KMS-11 (cell line): ENCODE measurements at regions not wholly inside any gene's neighbourhood (a gene's known extent, or its start where the extent isn't known, plus 50 kb on each side); places are given as distances from the start of the nearest gene placed in this dataset.

Source experiments
- H2AFZ ChIP-seq: fragments of 200-600 bp; sonication (generic); 2 replicates; pipeline ENCODE4 v1.6.1; 2016; ENCODE audit warnings: antibody characterized with exemption, mixed run types, low read depth
- H3K27ac ChIP-seq: fragments of 200-600 bp; sonication (generic); 2 replicates; pipeline ENCODE4 v1.6.1; 2016; ENCODE audit warnings: mild to moderate bottlenecking, mixed run types
- H3K27me3 ChIP-seq: fragments of 200-600 bp; sonication (generic); 2 replicates; pipeline ENCODE4 v1.6.1; 2017; ENCODE audit warnings: mild to moderate bottlenecking, low read depth, mixed run types, moderate library complexity; ENCODE audit not compliant: insufficient read depth
- H3K36me3 ChIP-seq: fragments of 200-600 bp; sonication (generic); 2 replicates; pipeline ENCODE4 v1.6.1; 2017; ENCODE audit warnings: mild to moderate bottlenecking, mixed run types; ENCODE audit not compliant: insufficient read depth
- H3K4me1 ChIP-seq: fragments of 200-600 bp; sonication (generic); 2 replicates; pipeline ENCODE4 v1.6.1; 2016; ENCODE audit warnings: mild to moderate bottlenecking, low read depth, mixed run types; ENCODE audit not compliant: poor library complexity, severe bottlenecking
- H3K4me2 ChIP-seq: fragments of 200-600 bp; sonication (generic); 2 replicates; pipeline ENCODE4 v1.7.0; 2016; ENCODE audit warnings: mild to moderate bottlenecking, mixed run types
- H3K4me3 ChIP-seq: fragments of 200-600 bp; sonication (generic); IDR thresholded peaks from 2 replicates; pipeline ENCODE4 v1.6.1; 2017; ENCODE audit warnings: low read depth, low read length, mixed read lengths; ENCODE audit not compliant: insufficient read depth
- H3K79me2 ChIP-seq: fragments of 200-600 bp; sonication (generic); 2 replicates; pipeline ENCODE4 v1.6.1; 2016; ENCODE audit warnings: low read depth, mixed run types; ENCODE audit not compliant: insufficient read depth
- H3K9ac ChIP-seq: fragments of 200-600 bp; sonication (generic); 2 replicates; pipeline ENCODE4 v1.6.1; 2016; ENCODE audit warnings: mild to moderate bottlenecking, mixed run types
- H4K20me1 ChIP-seq: fragments of 200-600 bp; sonication (generic); 2 replicates; pipeline ENCODE4 v1.6.1; 2016; ENCODE audit warnings: mild to moderate bottlenecking, mixed run types; ENCODE audit not compliant: insufficient read depth
- TF ChIP-seq, protein P1 (sequence below): fragments of 200-600 bp; sonication (generic); conservative IDR thresholded peaks from 2 replicates; pipeline ENCODE4 v1.6.1; 2017; ENCODE audit warnings: low read depth, mild to moderate bottlenecking, antibody characterized with exemption, low read length, moderate library complexity, mixed read lengths

DNA sequence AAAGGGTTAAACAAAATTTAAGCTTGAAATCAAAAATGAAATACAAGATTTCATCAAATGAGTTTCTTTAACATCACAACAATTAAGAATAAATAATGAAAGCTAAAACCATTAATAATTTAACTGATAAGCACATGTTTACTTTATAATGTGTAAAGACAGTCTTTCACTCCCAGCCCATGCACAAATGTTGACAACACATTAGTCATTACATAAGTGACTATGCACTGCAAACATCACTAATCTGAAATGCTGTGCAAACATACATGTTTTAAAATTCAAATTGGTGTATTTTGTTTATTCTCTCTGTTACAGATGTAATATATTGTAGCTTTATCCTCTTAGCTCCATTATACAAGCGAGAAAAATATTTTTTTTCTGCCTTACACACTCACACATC is 220.6 kb upstream of the CPXCR1 start:
- Histone ChIP-seq H3K79me2 (no peaks in the 10 kb centered on the region), H2AFZ (no peak overlapping the region), H3K9ac (no peak overlapping the region), H3K4me3 (no peak overlapping the region), H3K27me3 (no peaks in the 10 kb centered on the region), H3K4me2 (no peak overlapping the region), H4K20me1 (no peaks in the 10 kb centered on the region), H3K4me1 (no peaks in the 10 kb centered on the region), H3K36me3 (no peaks in the 10 kb centered on the region), H3K27ac (no peak overlapping the region)
- TF ChIP-seq, protein P1, sequence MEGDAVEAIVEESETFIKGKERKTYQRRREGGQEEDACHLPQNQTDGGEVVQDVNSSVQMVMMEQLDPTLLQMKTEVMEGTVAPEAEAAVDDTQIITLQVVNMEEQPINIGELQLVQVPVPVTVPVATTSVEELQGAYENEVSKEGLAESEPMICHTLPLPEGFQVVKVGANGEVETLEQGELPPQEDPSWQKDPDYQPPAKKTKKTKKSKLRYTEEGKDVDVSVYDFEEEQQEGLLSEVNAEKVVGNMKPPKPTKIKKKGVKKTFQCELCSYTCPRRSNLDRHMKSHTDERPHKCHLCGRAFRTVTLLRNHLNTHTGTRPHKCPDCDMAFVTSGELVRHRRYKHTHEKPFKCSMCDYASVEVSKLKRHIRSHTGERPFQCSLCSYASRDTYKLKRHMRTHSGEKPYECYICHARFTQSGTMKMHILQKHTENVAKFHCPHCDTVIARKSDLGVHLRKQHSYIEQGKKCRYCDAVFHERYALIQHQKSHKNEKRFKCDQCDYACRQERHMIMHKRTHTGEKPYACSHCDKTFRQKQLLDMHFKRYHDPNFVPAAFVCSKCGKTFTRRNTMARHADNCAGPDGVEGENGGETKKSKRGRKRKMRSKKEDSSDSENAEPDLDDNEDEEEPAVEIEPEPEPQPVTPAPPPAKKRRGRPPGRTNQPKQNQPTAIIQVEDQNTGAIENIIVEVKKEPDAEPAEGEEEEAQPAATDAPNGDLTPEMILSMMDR = no peak

DNA sequence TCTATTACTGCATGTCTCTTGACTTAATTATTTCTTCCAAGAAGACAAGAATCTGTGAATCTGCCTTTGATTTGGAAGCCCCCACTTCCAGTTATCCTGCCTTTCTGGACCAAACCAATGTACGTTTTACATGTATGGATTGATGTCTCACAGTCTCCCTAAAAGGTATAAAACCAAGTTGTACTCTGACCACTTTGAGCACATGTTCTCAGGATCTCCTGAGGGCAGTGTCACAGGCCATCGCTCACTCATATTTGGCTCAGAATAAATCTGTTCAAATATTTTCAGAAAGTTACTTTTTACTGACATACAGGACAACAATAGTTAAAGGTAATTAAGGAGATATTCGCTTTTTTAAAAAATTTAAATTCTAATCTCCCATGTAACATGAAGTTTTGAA is 188.6 kb upstream of the CPXCR1 start:
- H3K27ac ChIP-seq = no peak overlapping the region
- no peak overlapping the region for H3K9ac ChIP-seq
- no peaks in the 10 kb centered on the region for H3K27me3 ChIP-seq
- no peak overlapping the region for H3K4me3 ChIP-seq
- H2AFZ ChIP-seq = no peak overlapping the region
- H3K79me2 ChIP-seq = no peaks in the 10 kb centered on the region
- no peaks in the 10 kb centered on the region for H3K36me3 ChIP-seq
- H4K20me1 ChIP-seq = no peaks in the 10 kb centered on the region
- no peaks in the 10 kb centered on the region for H3K4me1 ChIP-seq
- TF ChIP-seq, protein P1 = no peak
- H3K4me2 ChIP-seq = no peak overlapping the region

DNA sequence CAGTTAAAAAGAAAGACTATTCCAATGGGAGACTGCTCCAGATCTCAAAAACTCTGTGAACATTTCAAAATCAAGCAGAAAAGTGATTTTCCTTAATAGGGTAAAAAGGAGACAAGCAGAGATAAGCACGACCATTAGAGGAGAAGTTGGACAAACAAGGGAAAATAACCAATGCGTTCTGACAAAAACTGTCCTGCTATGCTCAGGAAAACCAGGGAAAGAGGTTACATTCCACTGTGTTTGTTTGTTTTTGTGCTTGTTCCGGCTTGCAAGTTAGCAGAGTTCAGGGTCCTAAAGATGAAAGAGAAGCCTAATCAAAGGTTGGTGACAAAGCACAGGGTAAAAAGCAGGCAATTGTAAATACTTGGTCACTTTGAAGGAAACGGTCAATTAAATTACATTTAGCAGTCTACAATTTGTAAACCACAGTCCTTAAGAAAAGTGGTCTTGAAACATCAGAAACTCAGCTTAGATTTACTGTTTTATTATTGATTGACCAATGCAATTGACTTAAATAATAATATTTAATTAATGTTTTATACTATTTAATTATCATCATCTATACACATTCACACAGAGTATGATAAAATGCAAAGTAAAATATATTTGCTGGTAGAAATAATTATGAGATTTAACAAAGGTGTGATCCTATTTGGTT is 186.2 kb upstream of the CPXCR1 start:
- no peaks in the 10 kb centered on the region for H3K27me3 ChIP-seq
- no peaks in the 10 kb centered on the region for H3K79me2 ChIP-seq
- no peak overlapping the region for H3K9ac ChIP-seq
- no peak overlapping the region for H3K4me2 ChIP-seq
- H3K4me1 ChIP-seq = no peaks in the 10 kb centered on the region
- no peaks in the 10 kb centered on the region for H3K36me3 ChIP-seq
- H3K27ac ChIP-seq = no peak overlapping the region
- TF ChIP-seq, protein P1 = no peak
- H4K20me1 ChIP-seq = no peaks in the 10 kb centered on the region
- H2AFZ ChIP-seq = no peak overlapping the region
- H3K4me3 ChIP-seq = no peak overlapping the region

DNA sequence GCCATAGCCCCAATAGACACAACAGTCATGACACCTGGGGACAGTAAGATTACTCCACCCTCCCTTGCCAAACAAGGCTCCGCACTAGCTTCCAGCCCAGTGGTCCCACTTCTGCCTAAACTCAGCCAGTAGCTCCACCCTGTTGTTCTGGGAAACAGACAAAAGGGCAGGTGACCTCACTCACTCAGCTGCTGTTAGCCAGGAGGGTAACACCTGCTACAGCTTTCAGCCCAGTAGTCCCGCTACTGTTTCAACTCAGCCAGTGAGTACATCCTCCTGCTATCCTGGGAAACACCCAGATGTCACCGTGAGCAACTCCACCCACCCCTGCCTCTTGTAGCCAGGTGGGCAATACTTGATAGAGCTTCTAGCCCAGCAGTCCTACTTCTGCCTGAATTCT is 162.7 kb upstream of the CPXCR1 start:
- Histone ChIP-seq H4K20me1 (no peaks in the 10 kb centered on the region), H3K4me1 (no peaks in the 10 kb centered on the region), H3K4me2 (no peak overlapping the region), H2AFZ (no peak overlapping the region), H3K79me2 (no peaks in the 10 kb centered on the region), H3K9ac (no peak overlapping the region), H3K27ac (no peak overlapping the region), H3K4me3 (no peak overlapping the region), H3K36me3 (no peaks in the 10 kb centered on the region), H3K27me3 (no peaks in the 10 kb centered on the region)
- TF ChIP-seq, protein P1 = no peak
